KBM-7 (cell line): ENCODE measurements at regions not wholly inside any gene's neighbourhood (a gene's known extent, or its start where the extent isn't known, plus 50 kb on each side); places are given as distances from the start of the nearest gene placed in this dataset.
"Not testable (repeated sequence)": the region's sequence is repeated elsewhere in the genome, so short reads cannot be mapped to it uniquely, and the experiment has no call there.

Source experiments
- DNase-seq: peaks from one replicate; pipeline ENCODE4 v3.0.0-alpha.2; 2015
- in situ Hi-C: fragments of 300-500 bp; cut with MboI; formaldehyde crosslinking; loops from 2 replicates; pipeline ENCODE4 v1.14.3; 2020; ENCODE audit warnings: low sequenced_read_pairs, low pct_unique_long_range_greater_than_20kb, mixed read lengths

- in situ Hi-C loops: no loop called here
- DNase-seq: no peak
Observed at GRCh38 chr20:50321797-50322480, 131.3 kb downstream of the CEBPB start.

- DNase-seq: no peak
- in situ Hi-C loops: no loop called here
Observed at GRCh38 chr20:50322703-50323131, 132.1 kb downstream of the CEBPB start.

- in situ Hi-C loops: no loop called here
- no peak for DNase-seq
Observed at GRCh38 chr20:50323209-50323608, 132.6 kb downstream of the CEBPB start.

- in situ Hi-C loops: no loop called here
- DNase-seq: no peak
Observed at GRCh38 chr20:50323777-50324775, 133.4 kb downstream of the CEBPB start.

GRCh38 chr20:50325215-50325614, 134.6 kb downstream of the CEBPB start:
- in situ Hi-C loops: no loop called here
- DNase-seq: no peak

GRCh38 chr20:50325651-50326050, 135.0 kb downstream of the CEBPB start:
- in situ Hi-C loops: no loop called here
- no peak for DNase-seq

GRCh38 chr20:50327666-50328065, 137.0 kb downstream of the CEBPB start:
- in situ Hi-C loops: no loop called here
- no peak for DNase-seq

GRCh38 chr20:50328222-50328979, 137.8 kb downstream of the CEBPB start:
- DNase-seq: no peak
- in situ Hi-C loops: no loop called here

- in situ Hi-C loops: no loop called here
- DNase-seq: no peak
Observed at GRCh38 chr20:50328996-50329898, 138.6 kb downstream of the CEBPB start.

GRCh38 chr20:50329981-50330503, 139.4 kb downstream of the CEBPB start:
- DNase-seq: no peak
- in situ Hi-C loops: no loop called here

- no peak for DNase-seq
- in situ Hi-C loops: no loop called here
Observed at GRCh38 chr20:50330504-50331313, 140.1 kb downstream of the CEBPB start.

GRCh38 chr20:50331469-50332363, 141.1 kb downstream of the CEBPB start:
- DNase-seq: no peak

GRCh38 chr20:50332491-50332980, 141.9 kb downstream of the CEBPB start:
- in situ Hi-C loops: no loop called here

More at GRCh38 chr20:50331469-50332363, 141.1 kb downstream of the CEBPB start:
- in situ Hi-C loops: no loop called here

GRCh38 chr20:50333131-50333670, 142.6 kb downstream of the CEBPB start:
- in situ Hi-C loops: no loop called here

More at GRCh38 chr20:50332491-50332980, 141.9 kb downstream of the CEBPB start:
- no peak for DNase-seq

GRCh38 chr20:50333812-50334211, 143.2 kb downstream of the CEBPB start:
- no peak for DNase-seq
- in situ Hi-C loops: no loop called here

More at GRCh38 chr20:50333131-50333670, 142.6 kb downstream of the CEBPB start:
- DNase-seq: no peak

- DNase-seq, in situ Hi-C loops: not testable (repeated sequence)
Observed at GRCh38 chr20:50334512-50334911, 143.9 kb downstream of the CEBPB start.
